ENCODE measurements at regions not wholly inside any gene's neighbourhood (a gene's known extent, or its start where the extent isn't known, plus 50 kb on each side); places are given as distances from the start of the nearest gene placed in this dataset.

- no peak for DNase-seq (ENCODE audit: low read depth in 4 of 6, low spot score in 6 of 6)
These were observed 68.9 kb upstream of the CBLN2 start for GRCh38 chr18:72612894-72613533.

DNA sequence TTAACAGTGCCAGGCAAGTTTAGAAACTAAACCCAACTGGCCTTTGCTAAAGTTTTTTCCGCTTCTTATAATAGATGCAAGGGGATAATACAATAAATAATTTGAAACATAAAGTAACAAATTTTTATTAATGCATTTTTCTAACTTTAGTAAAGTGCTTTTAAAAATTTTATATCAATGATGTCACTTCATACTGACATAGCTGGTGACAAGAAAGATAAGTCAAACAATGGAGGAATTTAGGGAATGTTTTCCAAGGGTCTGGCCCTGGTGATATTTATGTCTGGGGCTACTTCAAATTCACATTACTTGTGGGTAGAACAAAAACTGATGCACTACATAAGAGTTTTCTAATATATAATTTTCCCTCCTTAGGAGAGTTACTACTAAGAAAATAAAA lies 61.2 kb upstream of the CBLN2 start:
- no peak for DNase-seq (ENCODE audit: low read depth in 4 of 6, low spot score in 6 of 6)
- Histone ChIP-seq H3K27me3 (ENCODE audit: control insufficient read depth, insufficient read depth, low read length) (no peaks in the 10 kb centered on the region), H3K4me1 (ENCODE audit: control insufficient read depth, insufficient read depth, low read length) (no peaks in the 10 kb centered on the region), H3K36me3 (ENCODE audit: control insufficient read depth, insufficient read depth, low read length) (no peaks in the 10 kb centered on the region), H3K4me3 (ENCODE audit: low read depth, low read length) (no peak overlapping the region), H3K9me3 (ENCODE audit: control insufficient read depth, insufficient read depth, low read length) (no peaks in the 10 kb centered on the region), H3K27ac (ENCODE audit: low read depth, low read length) (no peak overlapping the region)
- WGBS (ENCODE audit: insufficient coverage) = no CpG with 5 or more reads among the region's 1 CpG

More at GRCh38 chr18:72612894-72613533, 68.9 kb upstream of the CBLN2 start:
- no peaks in the 10 kb centered on the region for H3K36me3 ChIP-seq (ENCODE audit: control insufficient read depth, insufficient read depth, low read length)
- 67% methylated on average over 1 of the region's 2 CpGs for WGBS (ENCODE audit: insufficient coverage)
- H3K27ac ChIP-seq (ENCODE audit: low read depth, low read length) = no peak overlapping the region
- no peaks in the 10 kb centered on the region for H3K4me1 ChIP-seq (ENCODE audit: control insufficient read depth, insufficient read depth, low read length)
- H3K27me3 ChIP-seq (ENCODE audit: control insufficient read depth, insufficient read depth, low read length) = no peaks in the 10 kb centered on the region
- H3K4me3 ChIP-seq (ENCODE audit: low read depth, low read length) = no peak overlapping the region
- H3K9me3 ChIP-seq (ENCODE audit: control insufficient read depth, insufficient read depth, low read length) = no peaks in the 10 kb centered on the region

DNA sequence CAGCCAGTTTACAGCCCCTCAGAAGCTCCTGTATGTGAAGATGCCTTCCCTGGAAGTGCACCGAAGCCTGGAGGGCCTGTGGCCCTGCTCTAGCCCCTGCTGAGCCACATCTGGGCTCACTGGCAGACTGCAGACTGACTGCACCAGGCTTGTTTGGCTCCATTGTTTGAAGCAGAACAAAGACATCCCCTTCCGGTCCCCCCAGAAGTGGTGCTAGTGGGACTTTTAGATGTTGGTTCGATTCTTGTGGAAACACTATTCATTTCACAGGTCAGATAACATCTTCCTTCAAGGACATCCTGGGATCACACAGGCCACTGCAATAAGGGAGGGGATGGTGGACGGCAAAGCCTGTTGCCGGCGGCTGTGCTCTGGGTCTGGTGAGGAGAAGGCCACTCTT lies 57.8 kb upstream of the CBLN2 start:
- WGBS (ENCODE audit: insufficient coverage) = 73% methylated on average over 3 of the region's 6 CpGs
- Histone ChIP-seq H3K4me1 (ENCODE audit: control insufficient read depth, insufficient read depth, low read length) (no peaks in the 10 kb centered on the region), H3K27me3 (ENCODE audit: control insufficient read depth, insufficient read depth, low read length) (no peaks in the 10 kb centered on the region), H3K9me3 (ENCODE audit: control insufficient read depth, insufficient read depth, low read length) (no peaks in the 10 kb centered on the region), H3K4me3 (ENCODE audit: low read depth, low read length) (no peak overlapping the region), H3K36me3 (ENCODE audit: control insufficient read depth, insufficient read depth, low read length) (no peaks in the 10 kb centered on the region), H3K27ac (ENCODE audit: low read depth, low read length) (no peak overlapping the region)
- DNase-seq (ENCODE audit: low read depth in 4 of 6, low spot score in 6 of 6) = no peak

DNA sequence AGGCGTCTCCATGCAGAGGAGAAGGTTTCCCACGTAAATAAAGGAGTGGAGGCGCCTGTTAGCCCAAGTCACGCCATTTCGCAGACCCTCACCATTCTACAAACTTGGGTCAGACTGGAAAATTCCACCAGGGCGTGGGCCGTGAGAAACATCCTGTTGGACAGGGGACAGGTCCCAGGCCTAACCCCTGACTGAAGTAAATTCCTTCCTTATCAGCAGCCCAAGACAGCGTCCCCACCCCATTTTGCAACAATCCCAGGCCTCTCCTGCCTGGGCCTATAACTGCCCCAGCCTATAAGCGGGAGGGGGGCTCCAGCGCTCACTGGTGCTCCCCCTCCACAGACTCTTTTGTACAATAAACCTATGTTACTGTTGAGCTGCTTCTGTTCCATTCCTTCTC lies 57.3 kb upstream of the CBLN2 start:
- H3K27ac ChIP-seq (ENCODE audit: low read depth, low read length) = no peak overlapping the region
- H3K9me3 ChIP-seq (ENCODE audit: control insufficient read depth, insufficient read depth, low read length) = no peaks in the 10 kb centered on the region
- DNase-seq (ENCODE audit: low read depth in 4 of 6, low spot score in 6 of 6) = no peak
- no peaks in the 10 kb centered on the region for H3K36me3 ChIP-seq (ENCODE audit: control insufficient read depth, insufficient read depth, low read length)
- H3K4me1 ChIP-seq (ENCODE audit: control insufficient read depth, insufficient read depth, low read length) = no peaks in the 10 kb centered on the region
- H3K27me3 ChIP-seq (ENCODE audit: control insufficient read depth, insufficient read depth, low read length) = no peaks in the 10 kb centered on the region
- 89% methylated on average over 9 of the region's 10 CpGs for WGBS (ENCODE audit: insufficient coverage)
- no peak overlapping the region for H3K4me3 ChIP-seq (ENCODE audit: low read depth, low read length)
